HFF-Myc (cell line): ENCODE measurements at regions not wholly inside any gene's neighbourhood (a gene's known extent, or its start where the extent isn't known, plus 50 kb on each side); places are given as distances from the start of the nearest gene placed in this dataset.
A peak's percentile ranks its signal among the peaks of the same experiment; 100 is the strongest.

Experiments used
- DNase-seq: peaks from one replicate; pipeline ENCODE4 v3.0.0-alpha.2; 2011; ENCODE audit warnings: low read depth; ENCODE audit errors: extremely low read depth
- H3K4me3 ChIP-seq: replicated peaks from 2 replicates; pipeline ENCODE4 v1.5.1; 2011; ENCODE audit warnings: low read depth, mild to moderate bottlenecking, control low read depth, low read length
- TF ChIP-seq, protein P1 (sequence below): IDR thresholded peaks from 2 replicates; pipeline ENCODE4 v1.5.1; 2012; ENCODE audit warnings: mild to moderate bottlenecking, low read depth, low read length, control low read depth; ENCODE audit errors: missing control alignments

GRCh38 chr13:29713839-29714238, 118.4 kb upstream of the SLC7A1 start:
- no peak overlapping the region for H3K4me3 ChIP-seq
- TF ChIP-seq, protein P1, sequence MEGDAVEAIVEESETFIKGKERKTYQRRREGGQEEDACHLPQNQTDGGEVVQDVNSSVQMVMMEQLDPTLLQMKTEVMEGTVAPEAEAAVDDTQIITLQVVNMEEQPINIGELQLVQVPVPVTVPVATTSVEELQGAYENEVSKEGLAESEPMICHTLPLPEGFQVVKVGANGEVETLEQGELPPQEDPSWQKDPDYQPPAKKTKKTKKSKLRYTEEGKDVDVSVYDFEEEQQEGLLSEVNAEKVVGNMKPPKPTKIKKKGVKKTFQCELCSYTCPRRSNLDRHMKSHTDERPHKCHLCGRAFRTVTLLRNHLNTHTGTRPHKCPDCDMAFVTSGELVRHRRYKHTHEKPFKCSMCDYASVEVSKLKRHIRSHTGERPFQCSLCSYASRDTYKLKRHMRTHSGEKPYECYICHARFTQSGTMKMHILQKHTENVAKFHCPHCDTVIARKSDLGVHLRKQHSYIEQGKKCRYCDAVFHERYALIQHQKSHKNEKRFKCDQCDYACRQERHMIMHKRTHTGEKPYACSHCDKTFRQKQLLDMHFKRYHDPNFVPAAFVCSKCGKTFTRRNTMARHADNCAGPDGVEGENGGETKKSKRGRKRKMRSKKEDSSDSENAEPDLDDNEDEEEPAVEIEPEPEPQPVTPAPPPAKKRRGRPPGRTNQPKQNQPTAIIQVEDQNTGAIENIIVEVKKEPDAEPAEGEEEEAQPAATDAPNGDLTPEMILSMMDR = peak; percentile 86
- no peak for DNase-seq

- TF ChIP-seq, protein P1 = no peak
Observed at GRCh38 chr13:29711776-29712175, 116.3 kb upstream of the SLC7A1 start.

GRCh38 chr13:29710511-29710910, 115.0 kb upstream of the SLC7A1 start:
- no peak for DNase-seq
- no peak overlapping the region for H3K4me3 ChIP-seq

More at GRCh38 chr13:29711776-29712175, 116.3 kb upstream of the SLC7A1 start:
- no peak for DNase-seq
- no peak overlapping the region for H3K4me3 ChIP-seq

DNA sequence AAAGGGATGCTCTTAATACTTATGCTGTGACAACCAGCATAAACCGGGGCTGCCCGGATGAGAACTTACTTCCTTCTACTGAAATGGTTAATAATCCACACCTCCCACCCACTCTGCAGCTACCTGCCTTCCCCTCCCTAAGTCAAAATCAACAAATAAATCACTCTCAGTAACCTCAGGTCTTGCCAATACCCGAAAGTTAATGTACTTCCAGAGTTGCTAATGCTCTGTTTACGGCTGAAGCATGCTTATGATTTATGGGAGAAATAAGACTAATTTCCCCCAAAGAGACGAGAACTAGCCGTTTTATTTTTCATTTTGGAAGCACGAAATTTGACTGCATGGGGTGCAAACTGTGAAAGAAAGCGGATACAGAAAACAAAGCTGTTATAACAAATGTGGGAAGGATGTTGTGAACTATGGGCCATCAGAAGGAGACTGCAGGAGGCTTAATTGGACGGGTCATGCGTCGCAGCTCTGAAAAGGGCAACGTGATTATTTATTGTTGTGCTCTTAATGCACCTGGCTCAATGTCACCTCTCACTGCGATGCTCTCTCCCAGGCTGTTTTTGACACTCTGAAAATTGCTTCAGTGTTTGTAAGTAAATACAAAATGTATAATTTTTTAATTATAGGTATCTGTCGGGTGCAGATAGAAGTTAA, 114.0 kb upstream of the SLC7A1 start:
- no peak for DNase-seq
- TF ChIP-seq, protein P1 = no peak
- H3K4me3 ChIP-seq = no peak overlapping the region

More at GRCh38 chr13:29710511-29710910, 115.0 kb upstream of the SLC7A1 start:
- TF ChIP-seq, protein P1 = no peak

DNA sequence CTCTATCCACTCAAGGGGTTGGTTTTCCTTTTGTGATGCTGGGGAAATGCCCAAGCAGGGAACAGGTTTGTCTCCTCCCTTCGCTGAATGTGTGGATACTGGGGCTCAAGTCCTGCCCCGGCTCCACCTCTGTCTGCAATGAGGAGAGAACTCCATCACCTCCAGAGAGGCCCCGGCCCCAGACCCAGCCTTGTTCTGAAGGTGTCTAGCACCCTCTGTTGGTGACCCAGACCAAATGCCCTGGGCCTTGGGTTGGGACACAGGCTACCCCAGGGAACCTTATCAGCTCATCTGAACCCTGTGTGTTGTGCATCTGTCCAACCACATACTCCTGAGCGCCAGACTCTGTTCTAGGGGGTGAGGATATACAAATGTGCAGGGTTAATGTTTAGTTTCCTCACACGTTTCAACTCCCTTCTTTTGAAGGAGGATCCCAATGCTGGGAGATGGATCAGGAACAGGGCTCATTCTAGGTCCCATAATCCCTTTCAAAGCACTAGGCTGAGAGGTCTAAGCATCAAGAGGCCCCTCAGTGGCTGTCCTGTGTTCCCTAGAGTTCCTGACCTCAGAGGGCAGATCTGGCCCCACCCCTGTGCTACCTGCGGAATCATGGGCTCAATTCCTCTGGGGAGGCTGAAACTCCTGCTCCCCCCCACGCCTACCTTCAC, 112.5 kb upstream of the SLC7A1 start:
- peak; percentile 24 for DNase-seq
- TF ChIP-seq, protein P1 = peak; percentile 87
- no peak overlapping the region for H3K4me3 ChIP-seq

- no peak overlapping the region for H3K4me3 ChIP-seq
- no peak for DNase-seq
- TF ChIP-seq, protein P1 = no peak
Observed at GRCh38 chr13:29706923-29707322, 111.4 kb upstream of the SLC7A1 start.
